Parathyroid adenoma (tissue), 2 donors: ENCODE measurements at regions not wholly inside any gene's neighbourhood (a gene's known extent, or its start where the extent isn't known, plus 50 kb on each side); places are given as distances from the start of the nearest gene placed in this dataset.

ENCODE experiments used
- H2AFZ ChIP-seq: fragments of 300-600 bp; sonication (generic); one replicate; pipeline ENCODE4 v1.7.0; 2017; ENCODE audit warnings: antibody characterized with exemption, mild to moderate bottlenecking
- H3K27ac ChIP-seq: fragments of 300-600 bp; sonication (generic); one replicate; pipeline ENCODE4 v1.7.0; 2017
- H3K27me3 ChIP-seq: fragments of 300-600 bp; sonication (generic); one replicate; pipeline ENCODE4 v1.7.0; 2017; ENCODE audit warnings: low read length; ENCODE audit not compliant: control insufficient read depth, insufficient read depth
- H3K36me3 ChIP-seq: fragments of 300-600 bp; sonication (generic); one replicate; pipeline ENCODE4 v1.7.0; 2017; ENCODE audit warnings: low read length; ENCODE audit not compliant: control insufficient read depth, insufficient read depth
- H3K4me1 ChIP-seq: fragments of 300-600 bp; sonication (generic); one replicate; pipeline ENCODE4 v1.7.0; 2017; ENCODE audit warnings: control low read depth
- H3K4me2 ChIP-seq: fragments of 300-600 bp; sonication (generic); one replicate; pipeline ENCODE4 v1.7.0; 2017; ENCODE audit warnings: low read length
- H3K4me3 ChIP-seq: fragments of 300-600 bp; sonication (generic); one replicate; pipeline ENCODE4 v1.7.0; 2017; ENCODE audit warnings: low read depth, low read length
- H3K79me2 ChIP-seq: fragments of 300-600 bp; sonication (generic); one replicate; pipeline ENCODE4 v1.7.0; 2017; ENCODE audit warnings: control low read depth
- H3K9ac ChIP-seq: fragments of 300-600 bp; sonication (generic); one replicate; pipeline ENCODE4 v1.7.0; 2017; ENCODE audit warnings: mild to moderate bottlenecking
- H3K9me3 ChIP-seq: fragments of 300-600 bp; sonication (generic); one replicate; pipeline ENCODE4 v1.7.0; 2017; ENCODE audit warnings: low read length; ENCODE audit not compliant: control insufficient read depth
- CTCF ChIP-seq: fragments of 300-600 bp; sonication (generic); IDR thresholded peaks from one replicate; pipeline ENCODE4 v1.7.0; 2017; ENCODE audit warnings: antibody characterized with exemption, mild to moderate bottlenecking
- donor health status: primary hyperparathyroidism.

DNA sequence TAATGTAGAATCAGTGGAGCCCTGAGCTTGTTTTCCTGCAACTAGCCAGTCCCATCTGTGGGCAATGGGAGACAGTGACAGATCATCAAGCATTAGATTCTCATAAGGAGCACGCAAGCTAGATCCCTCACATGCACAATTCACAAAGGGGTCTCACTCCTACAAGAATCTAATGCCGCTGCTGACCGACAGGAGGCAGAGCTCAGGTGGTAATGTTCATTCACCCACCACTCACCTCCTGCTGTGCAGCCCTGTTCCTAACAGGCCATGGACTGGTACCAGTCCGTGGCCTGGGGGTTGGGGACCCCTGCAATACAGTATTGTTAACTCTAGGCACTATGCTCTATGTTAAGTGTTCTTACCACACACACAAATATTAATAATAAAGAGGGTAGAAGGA lies 362.8 kb downstream of the RBM26 start:
- Histone ChIP-seq H2AFZ (no peak overlapping the region), H3K79me2 (no peaks in the 10 kb centered on the region), H3K27ac (no peak overlapping the region), H3K27me3 (no peaks in the 10 kb centered on the region), H3K9ac (no peak overlapping the region), H3K36me3 (no peaks in the 10 kb centered on the region), H3K4me3 (no peak overlapping the region), H3K9me3 (no peaks in the 10 kb centered on the region), H3K4me2 (no peak overlapping the region), H3K4me1 (no peaks in the 10 kb centered on the region)
- TF ChIP-seq CTCF = no peak

GRCh38 chr13:79037197-79037596 lies 368.9 kb downstream of the RBM26 start:
- Histone ChIP-seq H3K9ac (no peak overlapping the region), H3K27me3 (no peaks in the 10 kb centered on the region), H3K36me3 (no peaks in the 10 kb centered on the region), H3K9me3 (no peaks in the 10 kb centered on the region), H3K27ac (no peak overlapping the region), H3K4me1 (no peaks in the 10 kb centered on the region), H3K4me3 (no peak overlapping the region), H2AFZ (no peak overlapping the region), H3K4me2 (no peak overlapping the region), H3K79me2 (no peaks in the 10 kb centered on the region)
- TF ChIP-seq CTCF = no peak

DNA sequence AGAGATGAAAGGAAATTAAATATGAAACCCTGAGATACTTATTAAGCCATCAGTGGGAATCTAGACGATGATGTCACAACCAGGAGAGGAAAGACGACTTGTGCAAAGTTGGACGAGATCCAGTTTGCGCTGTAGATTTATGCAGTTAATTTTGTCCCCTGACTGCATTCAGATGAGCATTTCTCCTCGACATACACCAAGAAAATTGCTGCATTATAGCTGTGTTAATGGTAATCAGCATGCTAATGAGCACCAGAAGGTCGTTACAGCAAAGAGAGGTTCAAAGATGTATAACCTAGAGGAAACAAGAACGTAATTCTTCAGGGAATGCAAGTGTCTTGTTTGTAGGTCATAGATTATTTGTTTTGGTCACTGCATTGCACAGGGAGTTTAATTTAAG lies 371.7 kb downstream of the RBM26 start:
- TF ChIP-seq CTCF = no peak

GRCh38 chr13:79030513-79030912 lies 371.6 kb upstream of the OBI1 start:
- H3K9ac ChIP-seq = no peak overlapping the region
- H3K27me3 ChIP-seq = no peaks in the 10 kb centered on the region
- TF ChIP-seq CTCF = no peak
- no peaks in the 10 kb centered on the region for H3K4me1 ChIP-seq
- no peak overlapping the region for H2AFZ ChIP-seq
- no peaks in the 10 kb centered on the region for H3K79me2 ChIP-seq
- H3K27ac ChIP-seq = no peak overlapping the region
- no peak overlapping the region for H3K4me3 ChIP-seq
- no peaks in the 10 kb centered on the region for H3K9me3 ChIP-seq
- H3K36me3 ChIP-seq = no peaks in the 10 kb centered on the region
- H3K4me2 ChIP-seq = no peak overlapping the region

More for the DNA sequence above, 371.7 kb downstream of the RBM26 start:
- H3K9me3 ChIP-seq = no peaks in the 10 kb centered on the region
- no peaks in the 10 kb centered on the region for H3K27me3 ChIP-seq
- H3K79me2 ChIP-seq = no peaks in the 10 kb centered on the region
- no peak overlapping the region for H3K4me2 ChIP-seq
- H3K9ac ChIP-seq = no peak overlapping the region
- H3K4me1 ChIP-seq = no peaks in the 10 kb centered on the region
- H3K36me3 ChIP-seq = no peaks in the 10 kb centered on the region
- H3K4me3 ChIP-seq = no peak overlapping the region
- H3K27ac ChIP-seq = no peak overlapping the region
- no peak overlapping the region for H2AFZ ChIP-seq

GRCh38 chr13:79018166-79018565 lies 359.2 kb upstream of the OBI1 start:
- H3K9ac ChIP-seq = no peak overlapping the region
- no peak overlapping the region for H2AFZ ChIP-seq
- no peak overlapping the region for H3K4me3 ChIP-seq
- no peak overlapping the region for H3K4me2 ChIP-seq
- no peaks in the 10 kb centered on the region for H3K79me2 ChIP-seq
- H3K27me3 ChIP-seq = no peaks in the 10 kb centered on the region
- H3K9me3 ChIP-seq = no peaks in the 10 kb centered on the region
- no peaks in the 10 kb centered on the region for H3K4me1 ChIP-seq
- no peaks in the 10 kb centered on the region for H3K36me3 ChIP-seq
- no peak overlapping the region for H3K27ac ChIP-seq
- TF ChIP-seq CTCF = no peak
